A549 (cell line): ENCODE measurements at regions not wholly inside any gene's neighbourhood (a gene's known extent, or its start where the extent isn't known, plus 50 kb on each side); places are given as distances from the start of the nearest gene placed in this dataset.

Experiments
- ATAC-seq, 2 experiments: fragments of 200-7000 bp in 1 of 2; fragments of >200 bp in 1 of 2; cut with Nextera tagmentation in 1 of 2; cut with Tn5 transposase in 1 of 2; 3 replicates each; pipeline versions ENCODE4 v1.8.0 to v1.9.1; 2018 to 2020; ENCODE audit warnings: mild to moderate bottlenecking in 1 of 2, moderate library complexity in 1 of 2
- CTCF ChIA-PET: fragments of 300-600 bp; sonication (Branson Sonifier 250); formaldehyde crosslinking; extraction: SDS; loops from one replicate; lab custom pipeline; 2021; ENCODE audit warnings: antibody characterized with exemption, inconsistent platforms; lab: Yijun Ruan, JAX
- POLR2A ChIA-PET: fragments of 350-600 bp; formaldehyde crosslinking; extraction: SDS; loops from one replicate; lab custom pipeline; 2021; ENCODE audit warnings: antibody characterized with exemption, inconsistent platforms; lab: Yijun Ruan, JAX
- DNase-seq, 2 experiments: peaks; one replicate each; pipeline versions ENCODE4 v3.0.0 to v3.0.0-alpha.2; 2011 to 2016; ENCODE audit warnings: low read depth in 1 of 2, low spot score in 1 of 2
- FAIRE-seq: peaks from 2 replicates; lab custom pipeline; 2011; peaks lifted over from hg19 to GRCh38; lab: Jason Lieb, UNC
- H3K27ac ChIP-seq, 2 experiments: fragments of >200 bp; sonication (Bioruptor Twin); formaldehyde crosslinking; 3 replicates each; pipeline ENCODE4 v1.5.1; 2016 to 2017
- H3K4me1 ChIP-seq: fragments of >200 bp; sonication (Bioruptor Twin); formaldehyde crosslinking; 3 replicates; pipeline ENCODE4 v1.6.1; 2016
- H3K4me2 ChIP-seq: fragments of >200 bp; sonication (Bioruptor Twin); formaldehyde crosslinking; 3 replicates; pipeline ENCODE4 v1.6.1; 2016
- H3K4me3 ChIP-seq: fragments of >200 bp; sonication (Bioruptor Twin); formaldehyde crosslinking; 3 replicates; pipeline ENCODE4 v1.5.1; 2016
- H3K9me3 ChIP-seq: fragments of >200 bp; sonication (Bioruptor Twin); formaldehyde crosslinking; 3 replicates; pipeline ENCODE4 v1.6.1; 2016
- BHLHE40 ChIP-seq: IDR thresholded peaks from 2 replicates; pipeline ENCODE4 v1.6.1; 2012; ENCODE audit warnings: low read depth, low read length, inconsistent platforms
- CBX2 ChIP-seq: fragments of 200-600 bp; sonication (generic); IDR thresholded peaks from 2 replicates; pipeline ENCODE4 v1.6.1; 2016; ENCODE audit warnings: low read depth, mild to moderate bottlenecking, borderline replicate concordance
- CHD2 ChIP-seq: fragments of 150-350 bp; IDR thresholded peaks from 2 replicates; pipeline ENCODE4 v1.6.1; 2014; ENCODE audit warnings: low read length; ENCODE audit not compliant: partially characterized antibody
- EHF ChIP-seq: fragments of 250-450 bp; sonication (Bioruptor Pico); IDR thresholded peaks from 2 replicates; pipeline ENCODE4 v1.5.0; 2020; ENCODE audit warnings: mild to moderate bottlenecking
- HDAC2 ChIP-seq: fragments of 200-600 bp; sonication (generic); IDR thresholded peaks from 2 replicates; pipeline ENCODE4 v1.6.1; 2016
- HOXA7 ChIP-seq: fragments of 250-450 bp; sonication (Bioruptor Pico); IDR thresholded peaks from 2 replicates; pipeline ENCODE4 v1.5.0; 2020; ENCODE audit warnings: mild to moderate bottlenecking, moderate library complexity
- KDM1A ChIP-seq: fragments of 200-600 bp; sonication (generic); IDR thresholded peaks from 2 replicates; pipeline ENCODE4 v1.6.1; 2016; ENCODE audit warnings: low read depth, mild to moderate bottlenecking
- NPAS2 ChIP-seq: fragments of 250-450 bp; sonication (Bioruptor Pico); IDR thresholded peaks from 2 replicates; pipeline ENCODE4 v1.8.0; 2022; ENCODE audit warnings: mild to moderate bottlenecking, moderate library complexity, borderline replicate concordance
- PHF8 ChIP-seq: fragments of 200-600 bp; sonication (generic); IDR thresholded peaks from 2 replicates; pipeline ENCODE4 v1.6.1; 2016; ENCODE audit warnings: low read depth, mild to moderate bottlenecking, antibody characterized with exemption, moderate library complexity, borderline replicate concordance
- POLR2A ChIP-seq: IDR thresholded peaks from 2 replicates; pipeline ENCODE4 v1.6.1; 2012; ENCODE audit warnings: mild to moderate bottlenecking, low read length
- POLR2AphosphoS2 ChIP-seq: conservative IDR thresholded peaks from 2 replicates; pipeline ENCODE4 v1.6.1; 2012; ENCODE audit warnings: low read length, improper control_type of control experiment, inconsistent platforms
- RAD21 ChIP-seq, 2 experiments: fragments of >200 bp in 1 of 2; sonication (Bioruptor Twin) in 1 of 2; formaldehyde crosslinking in 1 of 2; IDR thresholded peaks in 1 of 2; conservative IDR thresholded peaks in 1 of 2; 2 replicates in 1 of 2; 3 replicates in 1 of 2; pipeline ENCODE4 v1.6.1; 2012 to 2018; ENCODE audit warnings: inconsistent platforms in 1 of 2
- RFX5 ChIP-seq: fragments of 450-650 bp; IDR thresholded peaks from 2 replicates; pipeline ENCODE4 v1.7.1; 2014; ENCODE audit warnings: antibody characterized with exemption, mild to moderate bottlenecking, moderate library complexity
- SMC3 ChIP-seq: fragments of >200 bp; sonication (Bioruptor Twin); formaldehyde crosslinking; IDR thresholded peaks from 3 replicates; pipeline ENCODE4 v1.6.1; 2018; ENCODE audit warnings: inconsistent platforms
- TFCP2L1 ChIP-seq: fragments of 250-450 bp; sonication (Bioruptor Pico); IDR thresholded peaks from 2 replicates; pipeline ENCODE4 v1.5.0; 2021; ENCODE audit warnings: mild to moderate bottlenecking
- TP53 ChIP-seq: fragments of 250-450 bp; sonication (Bioruptor Pico); IDR thresholded peaks from 2 replicates; pipeline ENCODE4 v1.5.0; 2021; ENCODE audit warnings: mild to moderate bottlenecking, moderate library complexity
- ZC3H11A ChIP-seq: fragments of 450-650 bp; IDR thresholded peaks from 2 replicates; pipeline ENCODE4 v1.6.1; 2014; ENCODE audit warnings: antibody characterized with exemption, mild to moderate bottlenecking
- ZFP36 ChIP-seq: fragments of 450-650 bp; IDR thresholded peaks from 2 replicates; pipeline ENCODE4 v1.6.1; 2014; ENCODE audit warnings: borderline replicate concordance; ENCODE audit not compliant: partially characterized antibody
- ZNF302 ChIP-seq: fragments of 250-450 bp; sonication (Bioruptor Pico); IDR thresholded peaks from 2 replicates; pipeline ENCODE4 v1.9.0; 2021; ENCODE audit warnings: inconsistent platforms, mild to moderate bottlenecking, moderate library complexity
- ZSCAN20 ChIP-seq: fragments of 250-450 bp; sonication (Bioruptor Pico); IDR thresholded peaks from 2 replicates; pipeline ENCODE4 v1.8.0; 2022; ENCODE audit warnings: mild to moderate bottlenecking, moderate library complexity
- WGBS: methylation state at CpG from one replicate; pipeline ENCODE4 v1.1.6; 2017; ENCODE audit errors: missing lambda C conversion rate; 5-methylcytosine and 5-hydroxymethylcytosine counted together
- TF ChIP-seq, protein P1 (sequence below): fragments of 150-350 bp; IDR thresholded peaks from 2 replicates; pipeline ENCODE4 v1.6.1; 2014; ENCODE audit warnings: low read depth, mild to moderate bottlenecking, low read length
- TF ChIP-seq, protein P2 (sequence below): IDR thresholded peaks from 2 replicates; pipeline ENCODE4 v1.6.1; 2012
- TF ChIP-seq, protein P3 (sequence below): fragments of 250-450 bp; sonication (Bioruptor Pico); IDR thresholded peaks from 2 replicates; pipeline ENCODE4 v1.5.0; 2020; ENCODE audit warnings: low read depth, mild to moderate bottlenecking, moderate library complexity
- TF ChIP-seq, protein P4 (sequence below): fragments of >200 bp; sonication (Bioruptor Twin); formaldehyde crosslinking; IDR thresholded peaks from 3 replicates; pipeline ENCODE4 v1.5.1; 2016

DNA sequence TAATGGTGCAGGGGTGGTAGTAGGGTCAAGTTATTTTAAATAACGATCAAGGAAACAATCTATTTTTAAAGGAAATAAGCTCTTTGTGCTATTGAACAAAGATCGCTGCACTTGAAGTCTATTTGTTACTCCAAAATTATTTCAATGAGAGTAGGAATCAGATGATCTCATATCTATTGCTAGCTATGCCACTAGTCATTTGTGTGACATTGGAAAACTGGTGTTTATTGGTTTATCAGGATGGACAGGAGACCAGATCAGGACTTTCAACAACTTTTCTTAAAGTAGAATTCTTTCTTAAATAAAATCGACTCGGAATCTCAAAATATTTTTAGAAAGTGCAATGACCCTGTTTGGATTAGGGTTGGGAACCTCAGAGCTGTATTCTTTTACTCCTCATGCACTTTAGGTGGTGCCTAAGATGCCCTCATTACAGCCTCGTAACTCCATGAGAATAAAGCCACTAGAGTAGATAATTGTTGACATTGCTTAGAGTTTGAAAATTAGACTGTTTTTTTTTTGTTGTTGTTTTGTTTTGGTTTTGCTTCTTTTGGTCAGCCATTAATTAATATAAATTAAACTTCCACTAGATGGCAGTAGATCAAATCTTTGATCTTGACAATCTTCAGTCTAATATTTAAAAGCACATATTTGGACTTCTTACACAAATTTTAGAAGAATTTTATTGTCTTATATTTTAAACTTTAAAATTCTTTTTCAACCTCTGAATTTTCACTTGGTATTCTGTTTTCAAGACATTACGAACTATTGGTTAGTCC is 352.4 kb downstream of the USP25 start:
- Histone ChIP-seq H3K4me3 (no peak overlapping the region), H3K4me1 (peaks cover 12% of the 10 kb centered on the region; the same call in 2 of the 3 replicates), H3K27ac (no peak overlapping the region; a peak in 1 of 6 replicates), H3K4me2 (peak overlapping the region; percentile 67), H3K9me3 (no peaks in the 10 kb centered on the region)
- ATAC-seq, result no peak
- ChIA-PET POLR2A (interaction anchor here (1.6 kb wide), 1 partner anchor 112 kb away, joined by 4 read pairs; no protein-coding TSS in a partner anchor), CTCF (interaction anchor here (0.7 to 2.6 kb wide), 17 partner anchors 9 to 1185 kb away, joined by 3 to 28 read pairs (median 3); no protein-coding TSS in a partner anchor)
- peak in 1 of 2 experiments; percentile 13 for DNase-seq
- WGBS, result 24% methylated on average over 6 of the region's 6 CpGs
- FAIRE-seq, result no peak
- TF ChIP-seq NPAS2 (CRISPR knock-in tag) (no peak), KDM1A (no peak), POLR2AphosphoS2 (no peak), PHF8 (no peak), ZSCAN20 (no peak), BHLHE40 (no peak), SMC3 (peak; percentile 55), TP53 (CRISPR knock-in tag) (no peak), EHF (CRISPR knock-in tag) (no peak), ZFP36 (no peak), TFCP2L1 (CRISPR knock-in tag) (no peak), CBX2 (no peak), RAD21 (conservative IDR thresholded peaks at IDR 0.05 in 1 of 2, IDR thresholded peaks at IDR 0.05 in 1 of 2) (peak; percentile 31 to 59; a peak in 3 of 5 replicates)
- TF ChIP-seq, protein P1, sequence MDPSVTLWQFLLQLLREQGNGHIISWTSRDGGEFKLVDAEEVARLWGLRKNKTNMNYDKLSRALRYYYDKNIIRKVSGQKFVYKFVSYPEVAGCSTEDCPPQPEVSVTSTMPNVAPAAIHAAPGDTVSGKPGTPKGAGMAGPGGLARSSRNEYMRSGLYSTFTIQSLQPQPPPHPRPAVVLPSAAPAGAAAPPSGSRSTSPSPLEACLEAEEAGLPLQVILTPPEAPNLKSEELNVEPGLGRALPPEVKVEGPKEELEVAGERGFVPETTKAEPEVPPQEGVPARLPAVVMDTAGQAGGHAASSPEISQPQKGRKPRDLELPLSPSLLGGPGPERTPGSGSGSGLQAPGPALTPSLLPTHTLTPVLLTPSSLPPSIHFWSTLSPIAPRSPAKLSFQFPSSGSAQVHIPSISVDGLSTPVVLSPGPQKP, result no peak
- TF ChIP-seq, protein P2, sequence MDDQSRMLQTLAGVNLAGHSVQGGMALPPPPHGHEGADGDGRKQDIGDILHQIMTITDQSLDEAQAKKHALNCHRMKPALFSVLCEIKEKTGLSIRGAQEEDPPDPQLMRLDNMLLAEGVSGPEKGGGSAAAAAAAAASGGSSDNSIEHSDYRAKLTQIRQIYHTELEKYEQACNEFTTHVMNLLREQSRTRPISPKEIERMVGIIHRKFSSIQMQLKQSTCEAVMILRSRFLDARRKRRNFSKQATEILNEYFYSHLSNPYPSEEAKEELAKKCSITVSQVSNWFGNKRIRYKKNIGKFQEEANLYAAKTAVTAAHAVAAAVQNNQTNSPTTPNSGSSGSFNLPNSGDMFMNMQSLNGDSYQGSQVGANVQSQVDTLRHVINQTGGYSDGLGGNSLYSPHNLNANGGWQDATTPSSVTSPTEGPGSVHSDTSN, result no peak
- TF ChIP-seq, protein P3, sequence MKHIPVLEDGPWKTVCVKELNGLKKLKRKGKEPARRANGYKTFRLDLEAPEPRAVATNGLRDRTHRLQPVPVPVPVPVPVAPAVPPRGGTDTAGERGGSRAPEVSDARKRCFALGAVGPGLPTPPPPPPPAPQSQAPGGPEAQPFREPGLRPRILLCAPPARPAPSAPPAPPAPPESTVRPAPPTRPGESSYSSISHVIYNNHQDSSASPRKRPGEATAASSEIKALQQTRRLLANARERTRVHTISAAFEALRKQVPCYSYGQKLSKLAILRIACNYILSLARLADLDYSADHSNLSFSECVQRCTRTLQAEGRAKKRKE (CRISPR knock-in tag), result no peak
- TF ChIP-seq, protein P4, sequence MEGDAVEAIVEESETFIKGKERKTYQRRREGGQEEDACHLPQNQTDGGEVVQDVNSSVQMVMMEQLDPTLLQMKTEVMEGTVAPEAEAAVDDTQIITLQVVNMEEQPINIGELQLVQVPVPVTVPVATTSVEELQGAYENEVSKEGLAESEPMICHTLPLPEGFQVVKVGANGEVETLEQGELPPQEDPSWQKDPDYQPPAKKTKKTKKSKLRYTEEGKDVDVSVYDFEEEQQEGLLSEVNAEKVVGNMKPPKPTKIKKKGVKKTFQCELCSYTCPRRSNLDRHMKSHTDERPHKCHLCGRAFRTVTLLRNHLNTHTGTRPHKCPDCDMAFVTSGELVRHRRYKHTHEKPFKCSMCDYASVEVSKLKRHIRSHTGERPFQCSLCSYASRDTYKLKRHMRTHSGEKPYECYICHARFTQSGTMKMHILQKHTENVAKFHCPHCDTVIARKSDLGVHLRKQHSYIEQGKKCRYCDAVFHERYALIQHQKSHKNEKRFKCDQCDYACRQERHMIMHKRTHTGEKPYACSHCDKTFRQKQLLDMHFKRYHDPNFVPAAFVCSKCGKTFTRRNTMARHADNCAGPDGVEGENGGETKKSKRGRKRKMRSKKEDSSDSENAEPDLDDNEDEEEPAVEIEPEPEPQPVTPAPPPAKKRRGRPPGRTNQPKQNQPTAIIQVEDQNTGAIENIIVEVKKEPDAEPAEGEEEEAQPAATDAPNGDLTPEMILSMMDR, result peak; percentile 42; the same call in 2 of the 3 replicates
- TF ChIP-seq, all 56 proteins: peak for 3

DNA sequence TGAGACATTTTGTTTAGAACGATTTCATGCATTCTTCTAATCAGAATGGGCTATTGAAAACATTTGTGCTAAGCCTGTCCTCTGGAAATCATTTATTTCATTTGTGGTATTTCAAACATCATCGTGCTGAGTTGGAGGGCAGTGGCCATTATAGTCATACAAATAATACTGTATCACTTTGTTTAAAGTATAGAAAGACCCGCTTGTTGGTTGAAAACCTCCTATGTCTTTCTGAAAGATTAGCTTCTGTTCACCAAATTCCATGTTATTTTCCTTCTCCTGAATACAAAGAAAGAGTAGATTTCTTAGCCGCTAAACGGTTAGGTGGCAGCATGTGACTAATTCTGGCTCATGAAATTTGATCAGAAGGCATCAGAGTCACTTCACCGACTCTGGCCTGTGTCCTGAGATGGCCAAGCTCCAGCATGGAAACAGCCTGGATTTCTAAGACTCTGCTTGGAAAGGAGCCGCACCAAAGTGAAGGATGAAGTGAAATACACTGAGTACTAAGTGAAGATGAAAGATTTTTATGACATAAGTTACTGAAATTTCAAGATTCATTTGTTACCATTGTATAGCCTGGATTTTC is 355.1 kb downstream of the USP25 start:
- no peak for ATAC-seq
- Histone ChIP-seq H3K4me3 (no peak overlapping the region), H3K4me2 (no peak overlapping the region), H3K9me3 (no peaks in the 10 kb centered on the region), H3K27ac (no peak overlapping the region), H3K4me1 (peaks cover 10% of the 10 kb centered on the region; the same call in 2 of the 3 replicates)
- no peak for DNase-seq
- CTCF ChIA-PET, result interaction anchor here (3.1 kb wide), 1 partner anchor 246 kb away, joined by 10 read pairs; no protein-coding TSS in a partner anchor
- POLR2A ChIA-PET, result no interaction called here
- TF ChIP-seq, protein P2, result no peak
- TF ChIP-seq ZC3H11A (no peak), PHF8 (no peak), RFX5 (no peak), HOXA7 (CRISPR knock-in tag) (no peak), CHD2 (no peak), ZNF302 (CRISPR knock-in tag) (no peak), POLR2A (no peak), HDAC2 (no peak)
- FAIRE-seq, result no peak
- 73% methylated on average over 7 of the region's 7 CpGs for WGBS
